Naive thymus-derived CD8-positive, alpha-beta T cell (primary cell): ENCODE measurements at regions not wholly inside any gene's neighbourhood (a gene's known extent, or its start where the extent isn't known, plus 50 kb on each side); places are given as distances from the start of the nearest gene placed in this dataset.

Experiments used
- ATAC-seq, 2 donors: fragments of 150-1000 bp; cut with Tn5 transposase in 1 of 2; sonication (Bioruptor Pico), chemical (Tn5 transposase) in 1 of 2; 1 replicate in 1 of 2; 2 replicates in 1 of 2; pipeline ENCODE4 v1.10.0; 2021; ENCODE audit warnings: mild to moderate bottlenecking in 2 of 2, moderate library complexity in 2 of 2
- POLR2A ChIA-PET: fragments of 350-600 bp; sonication (Branson Sonifier 250); formaldehyde crosslinking; loops from one replicate; lab custom pipeline; 2021; ENCODE audit warnings: antibody characterized with exemption; lab: Charles Lee
- DNase-seq, 10 donors: peaks; one replicate each; pipeline versions ENCODE4 v3.0.0 to v3.0.0-alpha.2; 2020 to 2022
- H3K27ac Mint-ChIP-seq, 10 donors: one replicate each; pipeline ENCODE4 v1.8.0; 2020 to 2022; ENCODE audit warnings: mild to moderate bottlenecking in 10 of 10, mixed read lengths in 10 of 10, moderate library complexity in 4 of 10, inconsistent platforms in 1 of 10
- H3K27me3 Mint-ChIP-seq, 5 donors: one replicate each; pipeline ENCODE4 v1.8.0; 2021 to 2022; ENCODE audit warnings: mixed read lengths in 5 of 5
- H3K36me3 Mint-ChIP-seq, 3 donors: one replicate each; pipeline ENCODE4 v1.8.0; 2020 to 2022; ENCODE audit warnings: mixed read lengths in 3 of 3, mild to moderate bottlenecking in 2 of 3, inconsistent platforms in 1 of 3
- H3K4me1 Mint-ChIP-seq, 4 donors: one replicate each; pipeline ENCODE4 v1.8.0; 2021 to 2022; ENCODE audit warnings: mixed read lengths in 4 of 4
- H3K4me3 Mint-ChIP-seq, 10 donors: one replicate each; pipeline ENCODE4 v1.8.0; 2020 to 2022; ENCODE audit warnings: mild to moderate bottlenecking in 10 of 10, mixed read lengths in 10 of 10, moderate library complexity in 6 of 10, inconsistent platforms in 1 of 10
- H3K9me3 Mint-ChIP-seq, 9 donors: one replicate each; pipeline ENCODE4 v1.8.0; 2020 to 2022; ENCODE audit warnings: mixed read lengths in 9 of 9, mild to moderate bottlenecking in 3 of 9, inconsistent platforms in 1 of 9, moderate library complexity in 1 of 9

- no peak overlapping the region for H3K27ac Mint-ChIP-seq
- peaks cover 0 to 8% (median 7%) of the 10 kb centered on the region in 4 donors for H3K4me1 Mint-ChIP-seq
- peaks cover 0 to 3% (median 0%) of the 10 kb centered on the region in 5 donors for H3K27me3 Mint-ChIP-seq
- no peak overlapping the region for H3K4me3 Mint-ChIP-seq
- H3K36me3 Mint-ChIP-seq: no peaks in the 10 kb centered on the region
- DNase-seq: no peak
- no peaks in the 10 kb centered on the region for H3K9me3 Mint-ChIP-seq
- POLR2A ChIA-PET: no interaction called here
- no peak for ATAC-seq
These were observed 59.9 kb upstream of the TTC34 start for GRCh38 chr1:2861143-2861987.

GRCh38 chr1:2861988-2862813 is 60.7 kb upstream of the TTC34 start:
- ATAC-seq: no peak
- DNase-seq: no peak
- peak overlapping the region in 1 of 10 donors; percentile 29 for H3K27ac Mint-ChIP-seq
- H3K36me3 Mint-ChIP-seq: no peaks in the 10 kb centered on the region
- H3K4me3 Mint-ChIP-seq: peak overlapping the region in 2 of 10 donors; percentile 33 to 43
- no peaks in the 10 kb centered on the region for H3K9me3 Mint-ChIP-seq
- POLR2A ChIA-PET: no interaction called here
- H3K27me3 Mint-ChIP-seq: peaks cover 0 to 3% (median 0%) of the 10 kb centered on the region in 5 donors
- H3K4me1 Mint-ChIP-seq: peaks cover 0 to 8% (median 7%) of the 10 kb centered on the region in 4 donors

- POLR2A ChIA-PET: no interaction called here
- H3K9me3 Mint-ChIP-seq: no peaks in the 10 kb centered on the region
- H3K27me3 Mint-ChIP-seq: peaks cover 0 to 3% (median 0%) of the 10 kb centered on the region in 5 donors
- ATAC-seq (no peak), DNase-seq (no peak)
- H3K27ac Mint-ChIP-seq: no peak overlapping the region
- no peaks in the 10 kb centered on the region for H3K36me3 Mint-ChIP-seq
- peaks cover 0 to 8% (median 7%) of the 10 kb centered on the region in 4 donors for H3K4me1 Mint-ChIP-seq
- H3K4me3 Mint-ChIP-seq: peak overlapping the region in 1 of 10 donors; percentile 43
These were observed 61.5 kb upstream of the TTC34 start for GRCh38 chr1:2862814-2863647.

GRCh38 chr1:2863648-2863963 is 62.1 kb upstream of the TTC34 start:
- ATAC-seq (no peak), DNase-seq (no peak)
- Mint-ChIP-seq H3K4me1 (peaks cover 0 to 7% (median 6%) of the 10 kb centered on the region in 4 donors), H3K4me3 (no peak overlapping the region), H3K27me3 (peaks cover 0 to 3% (median 0%) of the 10 kb centered on the region in 5 donors), H3K36me3 (no peaks in the 10 kb centered on the region), H3K9me3 (peaks cover 0 to under 1% (median 0%) of the 10 kb centered on the region in 9 donors), H3K27ac (no peak overlapping the region)
- POLR2A ChIA-PET: no interaction called here

- DNase-seq: no peak
- Mint-ChIP-seq H3K36me3 (no peaks in the 10 kb centered on the region), H3K4me1 (peaks cover 0 to 12% (median 5%) of the 10 kb centered on the region in 4 donors), H3K4me3 (no peak overlapping the region), H3K27me3 (peaks cover 0 to 3% (median 0%) of the 10 kb centered on the region in 5 donors), H3K9me3 (peaks cover 0 to 4% (median 0%) of the 10 kb centered on the region in 9 donors), H3K27ac (no peak overlapping the region)
- ATAC-seq: no peak
- POLR2A ChIA-PET: no interaction called here
These were observed 62.9 kb upstream of the TTC34 start for GRCh38 chr1:2864203-2864905.

- H3K36me3 Mint-ChIP-seq: no peaks in the 10 kb centered on the region
- POLR2A ChIA-PET: no interaction called here
- H3K4me1 Mint-ChIP-seq: peaks cover 0 to 12% (median 5%) of the 10 kb centered on the region in 4 donors
- H3K4me3 Mint-ChIP-seq: peak overlapping the region in 1 of 10 donors; percentile 43
- ATAC-seq: no peak
- peaks cover 0 to 5% (median 0%) of the 10 kb centered on the region in 9 donors for H3K9me3 Mint-ChIP-seq
- no peak for DNase-seq
- peaks cover 0 to 3% (median 0%) of the 10 kb centered on the region in 5 donors for H3K27me3 Mint-ChIP-seq
- H3K27ac Mint-ChIP-seq: peak overlapping the region in 1 of 10 donors; percentile 44
These were observed 63.5 kb upstream of the TTC34 start for GRCh38 chr1:2865000-2865399.

- ATAC-seq (no peak), DNase-seq (no peak)
- POLR2A ChIA-PET: no interaction called here
- Mint-ChIP-seq H3K27ac (peak overlapping the region in 1 of 10 donors; percentile 56), H3K4me3 (no peak overlapping the region), H3K27me3 (peaks cover 0 to 3% (median 0%) of the 10 kb centered on the region in 5 donors), H3K36me3 (no peaks in the 10 kb centered on the region), H3K9me3 (peaks cover 0 to 12% (median 0%) of the 10 kb centered on the region in 9 donors), H3K4me1 (peaks cover 0 to 12% (median 5%) of the 10 kb centered on the region in 4 donors)
These were observed 64.3 kb upstream of the TTC34 start for GRCh38 chr1:2865571-2866421.

- DNase-seq (no peak), ATAC-seq (no peak)
- POLR2A ChIA-PET: no interaction called here
- H3K4me1 Mint-ChIP-seq: peaks cover 0 to 12% (median 5%) of the 10 kb centered on the region in 4 donors
- peaks cover 0 to 3% (median 0%) of the 10 kb centered on the region in 5 donors for H3K27me3 Mint-ChIP-seq
- H3K36me3 Mint-ChIP-seq: peaks cover 0 to 4% (median 0%) of the 10 kb centered on the region in 3 donors
- peaks cover 0 to 19% (median 2%) of the 10 kb centered on the region in 9 donors for H3K9me3 Mint-ChIP-seq
- no peak overlapping the region for H3K27ac Mint-ChIP-seq
- H3K4me3 Mint-ChIP-seq: no peak overlapping the region
These were observed 65.1 kb upstream of the TTC34 start for GRCh38 chr1:2866422-2867086.

GRCh38 chr1:2867087-2867425 is 65.6 kb upstream of the TTC34 start:
- Mint-ChIP-seq H3K4me3 (no peak overlapping the region), H3K9me3 (peaks cover 0 to 23% (median 2%) of the 10 kb centered on the region in 9 donors), H3K27ac (no peak overlapping the region), H3K27me3 (peaks cover 0 to 3% (median 0%) of the 10 kb centered on the region in 5 donors), H3K36me3 (peaks cover 0 to 6% (median 0%) of the 10 kb centered on the region in 3 donors), H3K4me1 (peaks cover 0 to 12% (median 4%) of the 10 kb centered on the region in 4 donors)
- ATAC-seq (no peak), DNase-seq (no peak)
- POLR2A ChIA-PET: no interaction called here

- POLR2A ChIA-PET: no interaction called here
- Mint-ChIP-seq H3K27me3 (peaks cover 0 to 3% (median 0%) of the 10 kb centered on the region in 5 donors), H3K4me1 (peaks cover 0 to 12% (median 3%) of the 10 kb centered on the region in 4 donors), H3K9me3 (peaks cover 0 to 30% (median 2%) of the 10 kb centered on the region in 9 donors), H3K27ac (no peak overlapping the region), H3K36me3 (peaks cover 0 to 10% (median 0%) of the 10 kb centered on the region in 3 donors), H3K4me3 (no peak overlapping the region)
- DNase-seq (no peak), ATAC-seq (no peak)
These were observed 66.4 kb upstream of the TTC34 start for GRCh38 chr1:2867861-2868260.
